Activated B cell treated with CpG ODN at 0.5 μM for 24 hours (primary cell): ENCODE measurements at regions not wholly inside any gene's neighbourhood (a gene's known extent, or its start where the extent isn't known, plus 50 kb on each side); places are given as distances from the start of the nearest gene placed in this dataset.

ENCODE experiments used
- ATAC-seq: fragments of 200-7000 bp; cut with Tn5 transposase; one replicate; pipeline ENCODE4 v1.10.0; 2021; ENCODE audit warnings: low read depth, mild to moderate bottlenecking, moderate library complexity
- CTCF ChIA-PET: fragments of 350-600 bp; sonication (Branson Sonifier 250); formaldehyde crosslinking; loops from one replicate; lab custom pipeline; 2021; ENCODE audit warnings: antibody characterized with exemption; lab: Charles Lee
- POLR2A ChIA-PET: fragments of 350-600 bp; sonication (Branson Sonifier 250); formaldehyde crosslinking; loops from one replicate; lab custom pipeline; 2021; ENCODE audit warnings: antibody characterized with exemption; lab: Charles Lee
- DNase-seq: peaks from one replicate; pipeline ENCODE4 v3.0.0; 2022
- H3K27ac Mint-ChIP-seq: one replicate; pipeline ENCODE4 v1.8.0; 2020; ENCODE audit warnings: mixed read lengths
- H3K27me3 Mint-ChIP-seq: one replicate; pipeline ENCODE4 v1.8.0; 2021; ENCODE audit warnings: mixed read lengths
- H3K36me3 Mint-ChIP-seq: one replicate; pipeline ENCODE4 v1.8.0; 2021; ENCODE audit warnings: low read depth, mixed read lengths
- H3K4me1 Mint-ChIP-seq: one replicate; pipeline ENCODE4 v1.8.0; 2021; ENCODE audit warnings: mixed read lengths
- H3K4me3 Mint-ChIP-seq: one replicate; pipeline ENCODE4 v1.8.0; 2020; ENCODE audit warnings: mild to moderate bottlenecking, mixed read lengths
- H3K9me3 Mint-ChIP-seq: one replicate; pipeline ENCODE4 v1.8.0; 2020; ENCODE audit warnings: mixed read lengths
- CTCF ChIP-seq: fragments of 200-600 bp; IDR thresholded peaks from one replicate; pipeline ENCODE4 v1.8.0; 2022; ENCODE audit warnings: antibody characterized with exemption, mild to moderate bottlenecking
- intact Hi-C: fragments of 100-400 bp; cut with micrococcal nuclease; formaldehyde crosslinking; loops from one replicate; pipeline ENCODE4 v1.15.1; 2024

GRCh38 chr3:88671573-88671972, 435.8 kb upstream of the EPHA3 start:
- ChIA-PET CTCF (no interaction called here), POLR2A (no interaction called here)
- intact Hi-C loops: no loop called here
- H3K27me3 Mint-ChIP-seq: no peaks in the 10 kb centered on the region
- H3K4me1 Mint-ChIP-seq: no peaks in the 10 kb centered on the region
- no peaks in the 10 kb centered on the region for H3K36me3 Mint-ChIP-seq
- no peak for ATAC-seq
- no peak for DNase-seq
- H3K9me3 Mint-ChIP-seq: no peaks in the 10 kb centered on the region
- no peak for TF ChIP-seq CTCF
- H3K27ac Mint-ChIP-seq: no peak overlapping the region
- H3K4me3 Mint-ChIP-seq: no peak overlapping the region

GRCh38 chr3:88677298-88677697, 430.1 kb upstream of the EPHA3 start:
- Mint-ChIP-seq H3K4me1 (no peaks in the 10 kb centered on the region), H3K9me3 (no peaks in the 10 kb centered on the region), H3K4me3 (no peak overlapping the region), H3K36me3 (no peaks in the 10 kb centered on the region), H3K27ac (no peak overlapping the region), H3K27me3 (no peaks in the 10 kb centered on the region)
- no peak for TF ChIP-seq CTCF
- ChIA-PET POLR2A (no interaction called here), CTCF (no interaction called here)
- intact Hi-C loops: no loop called here
- ATAC-seq (no peak), DNase-seq (no peak)

GRCh38 chr3:88678747-88679146, 428.7 kb upstream of the EPHA3 start:
- DNase-seq: no peak
- H3K9me3 Mint-ChIP-seq: no peaks in the 10 kb centered on the region

DNA sequence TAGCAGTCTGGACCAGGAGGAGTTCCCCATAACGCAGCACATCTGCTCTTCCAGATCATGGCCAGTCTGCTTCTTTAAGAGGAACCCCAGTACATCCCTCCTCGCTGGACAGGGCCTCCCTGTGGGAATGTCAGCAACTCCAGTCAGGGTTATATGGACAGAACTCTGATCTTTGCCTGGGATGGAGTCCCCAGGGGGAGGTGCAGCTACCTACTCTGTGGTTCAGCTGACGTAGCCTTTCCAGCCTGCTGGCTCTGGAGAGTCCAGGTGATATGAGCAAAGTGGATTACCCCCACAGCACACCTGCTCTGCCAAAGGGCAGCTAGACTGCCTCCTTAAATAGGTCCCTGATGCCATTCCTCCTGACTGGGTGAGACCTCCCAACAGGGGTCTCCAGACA, 417.1 kb upstream of the EPHA3 start:
- Mint-ChIP-seq H3K4me3 (no peak overlapping the region), H3K27ac (no peak overlapping the region), H3K36me3 (no peaks in the 10 kb centered on the region), H3K9me3 (peaks cover 4% of the 10 kb centered on the region), H3K4me1 (no peaks in the 10 kb centered on the region), H3K27me3 (no peaks in the 10 kb centered on the region)
- ChIA-PET POLR2A (no interaction called here), CTCF (no interaction called here)
- TF ChIP-seq CTCF: no peak
- ATAC-seq (no peak), DNase-seq (no peak)
- intact Hi-C loops: no loop called here

More at GRCh38 chr3:88678747-88679146, 428.7 kb upstream of the EPHA3 start:
- H3K4me1 Mint-ChIP-seq: no peaks in the 10 kb centered on the region
- no peak overlapping the region for H3K27ac Mint-ChIP-seq
- no peak for TF ChIP-seq CTCF
- H3K4me3 Mint-ChIP-seq: no peak overlapping the region
- H3K36me3 Mint-ChIP-seq: no peaks in the 10 kb centered on the region
- no peak for ATAC-seq
- ChIA-PET CTCF (no interaction called here), POLR2A (no interaction called here)
- intact Hi-C loops: no loop called here
- no peaks in the 10 kb centered on the region for H3K27me3 Mint-ChIP-seq

DNA sequence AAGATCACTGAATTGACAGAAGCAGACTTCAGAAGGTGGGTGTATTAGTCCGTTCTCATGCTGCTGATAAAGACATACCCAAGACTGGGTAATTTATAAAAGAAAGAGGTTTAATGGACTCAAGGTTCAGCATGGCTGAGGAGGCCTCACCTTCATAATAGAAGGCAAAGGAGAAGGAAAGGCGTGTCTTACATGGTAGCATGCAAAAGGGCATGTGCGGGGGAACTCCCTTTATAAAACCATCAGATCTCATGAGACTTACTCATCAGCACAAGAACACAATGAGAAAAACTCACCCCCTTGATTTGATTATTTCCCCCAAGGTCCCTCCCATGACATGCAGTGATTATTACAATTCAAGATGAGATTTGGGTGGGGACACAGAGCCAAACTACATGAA, 416.3 kb upstream of the EPHA3 start:
- no peak for DNase-seq
- no peak for TF ChIP-seq CTCF
- H3K4me1 Mint-ChIP-seq: no peaks in the 10 kb centered on the region
- H3K27me3 Mint-ChIP-seq: no peaks in the 10 kb centered on the region
- peaks cover 4% of the 10 kb centered on the region for H3K9me3 Mint-ChIP-seq
- H3K27ac Mint-ChIP-seq: no peak overlapping the region
- CTCF ChIA-PET: no interaction called here
- ATAC-seq: no peak
- POLR2A ChIA-PET: no interaction called here
- no peaks in the 10 kb centered on the region for H3K36me3 Mint-ChIP-seq
- no peak overlapping the region for H3K4me3 Mint-ChIP-seq
- intact Hi-C loops: no loop called here
